ENCODE measurements at regions not wholly inside any gene's neighbourhood (a gene's known extent, or its start where the extent isn't known, plus 50 kb on each side); places are given as distances from the start of the nearest gene placed in this dataset.

- Mint-ChIP-seq H3K9me3 (no peaks in the 10 kb centered on the region), H3K36me3 (ENCODE audit: low read depth) (no peaks in the 10 kb centered on the region), H3K4me1 (ENCODE audit: low read depth) (no peaks in the 10 kb centered on the region), H3K4me3 (no peak overlapping the region), H3K27me3 (ENCODE audit: low read depth) (peaks cover 6% of the 10 kb centered on the region), H3K27ac (no peak overlapping the region)
- intact Hi-C loops (cut with micrococcal nuclease): loop anchor here (10.0 kb wide), 1 partner anchor 505 kb away; no protein-coding TSS in a partner anchor
- CTCF ChIA-PET: interaction anchor here (0.7 kb wide), 1 partner anchor 8 kb away, joined by 3 read pairs; no protein-coding TSS in a partner anchor
- no peak for DNase-seq
Observed at GRCh38 chr21:35929901-35930300, 130.4 kb downstream of the SETD4 start.

GRCh38 chr21:35927262-35927661, 133.1 kb downstream of the SETD4 start:
- no peak overlapping the region for H3K4me3 Mint-ChIP-seq
- no peak overlapping the region for H3K27ac Mint-ChIP-seq
- no peak for DNase-seq
- H3K9me3 Mint-ChIP-seq: no peaks in the 10 kb centered on the region
- peaks cover 10% of the 10 kb centered on the region for H3K27me3 Mint-ChIP-seq (ENCODE audit: low read depth)
- CTCF ChIA-PET: no interaction called here
- H3K36me3 Mint-ChIP-seq (ENCODE audit: low read depth): no peaks in the 10 kb centered on the region
- intact Hi-C loops (cut with micrococcal nuclease): no loop called here
- H3K4me1 Mint-ChIP-seq (ENCODE audit: low read depth): no peaks in the 10 kb centered on the region

- CTCF ChIA-PET: no interaction called here
- H3K27me3 Mint-ChIP-seq (ENCODE audit: low read depth): peaks cover 17% of the 10 kb centered on the region
- H3K27ac Mint-ChIP-seq: no peak overlapping the region
- intact Hi-C loops (cut with micrococcal nuclease): no loop called here
- H3K9me3 Mint-ChIP-seq: no peaks in the 10 kb centered on the region
- no peak overlapping the region for H3K4me3 Mint-ChIP-seq
- no peak for DNase-seq
- H3K4me1 Mint-ChIP-seq (ENCODE audit: low read depth): no peaks in the 10 kb centered on the region
- H3K36me3 Mint-ChIP-seq (ENCODE audit: low read depth): no peaks in the 10 kb centered on the region
Observed at GRCh38 chr21:35926003-35926740, 134.2 kb downstream of the SETD4 start.

GRCh38 chr21:35925497-35925896, 134.8 kb downstream of the SETD4 start:
- Mint-ChIP-seq H3K27me3 (ENCODE audit: low read depth) (peaks cover 20% of the 10 kb centered on the region), H3K9me3 (no peaks in the 10 kb centered on the region), H3K27ac (no peak overlapping the region), H3K4me3 (no peak overlapping the region), H3K36me3 (ENCODE audit: low read depth) (no peaks in the 10 kb centered on the region), H3K4me1 (ENCODE audit: low read depth) (no peaks in the 10 kb centered on the region)
- intact Hi-C loops (cut with micrococcal nuclease): no loop called here
- DNase-seq: no peak
- CTCF ChIA-PET: interaction anchor here (0.7 kb wide), 1 partner anchor 86 kb away, joined by 4 read pairs; no protein-coding TSS in a partner anchor

GRCh38 chr21:35924714-35925301, 135.5 kb downstream of the SETD4 start:
- Mint-ChIP-seq H3K4me1 (ENCODE audit: low read depth) (no peaks in the 10 kb centered on the region), H3K4me3 (no peak overlapping the region), H3K9me3 (no peaks in the 10 kb centered on the region), H3K27ac (no peak overlapping the region), H3K36me3 (ENCODE audit: low read depth) (no peaks in the 10 kb centered on the region), H3K27me3 (ENCODE audit: low read depth) (peaks cover 20% of the 10 kb centered on the region)
- CTCF ChIA-PET: interaction anchor here (0.6 to 0.7 kb wide), 2 partner anchors 78 to 85 kb away, joined by 3 to 4 read pairs; no protein-coding TSS in a partner anchor
- intact Hi-C loops (cut with micrococcal nuclease): no loop called here
- peak; percentile 33 for DNase-seq

GRCh38 chr21:35923971-35924370, 136.4 kb downstream of the SETD4 start:
- H3K27ac Mint-ChIP-seq: no peak overlapping the region
- DNase-seq: no peak

GRCh38 chr21:35922618-35923017, 137.7 kb downstream of the SETD4 start:
- Mint-ChIP-seq H3K4me3 (no peak overlapping the region), H3K9me3 (peaks cover 5% of the 10 kb centered on the region), H3K27me3 (ENCODE audit: low read depth) (peaks cover 25% of the 10 kb centered on the region), H3K27ac (no peak overlapping the region), H3K4me1 (ENCODE audit: low read depth) (no peaks in the 10 kb centered on the region), H3K36me3 (ENCODE audit: low read depth) (no peaks in the 10 kb centered on the region)
- CTCF ChIA-PET: no interaction called here
- no peak for DNase-seq
- intact Hi-C loops (cut with micrococcal nuclease): no loop called here

More at GRCh38 chr21:35923971-35924370, 136.4 kb downstream of the SETD4 start:
- CTCF ChIA-PET: no interaction called here
- Mint-ChIP-seq H3K27me3 (ENCODE audit: low read depth) (peaks cover 25% of the 10 kb centered on the region), H3K4me1 (ENCODE audit: low read depth) (no peaks in the 10 kb centered on the region), H3K36me3 (ENCODE audit: low read depth) (no peaks in the 10 kb centered on the region), H3K4me3 (no peak overlapping the region), H3K9me3 (peaks cover 5% of the 10 kb centered on the region)
- intact Hi-C loops (cut with micrococcal nuclease): no loop called here

GRCh38 chr21:35921471-35921870, 138.9 kb downstream of the SETD4 start:
- Mint-ChIP-seq H3K9me3 (peaks cover 5% of the 10 kb centered on the region), H3K27ac (no peak overlapping the region), H3K27me3 (ENCODE audit: low read depth) (peaks cover 25% of the 10 kb centered on the region), H3K36me3 (ENCODE audit: low read depth) (no peaks in the 10 kb centered on the region), H3K4me1 (ENCODE audit: low read depth) (no peaks in the 10 kb centered on the region), H3K4me3 (no peak overlapping the region)
- CTCF ChIA-PET: no interaction called here
- intact Hi-C loops (cut with micrococcal nuclease): no loop called here
- no peak for DNase-seq

- no peaks in the 10 kb centered on the region for H3K36me3 Mint-ChIP-seq (ENCODE audit: low read depth)
- intact Hi-C loops (cut with micrococcal nuclease): no loop called here
- H3K27ac Mint-ChIP-seq: no peak overlapping the region
- H3K4me3 Mint-ChIP-seq: no peak overlapping the region
- no peaks in the 10 kb centered on the region for H3K4me1 Mint-ChIP-seq (ENCODE audit: low read depth)
- CTCF ChIA-PET: interaction anchor here (0.6 kb wide), 1 partner anchor 80 kb away, joined by 3 read pairs; no protein-coding TSS in a partner anchor
- H3K9me3 Mint-ChIP-seq: peaks cover 8% of the 10 kb centered on the region
- DNase-seq: no peak
- H3K27me3 Mint-ChIP-seq (ENCODE audit: low read depth): peaks cover 21% of the 10 kb centered on the region
Observed at GRCh38 chr21:35920436-35920835, 139.9 kb downstream of the SETD4 start.

- CTCF ChIA-PET: interaction anchor here (0.6 to 1.3 kb wide), 2 partner anchors 18 to 111 kb away, joined by 7 read pairs; no protein-coding TSS in a partner anchor
- intact Hi-C loops (cut with micrococcal nuclease): no loop called here
- Mint-ChIP-seq H3K4me3 (no peak overlapping the region), H3K9me3 (peaks cover 11% of the 10 kb centered on the region), H3K36me3 (ENCODE audit: low read depth) (no peaks in the 10 kb centered on the region), H3K27me3 (ENCODE audit: low read depth) (peaks cover 8% of the 10 kb centered on the region), H3K27ac (no peak overlapping the region), H3K4me1 (ENCODE audit: low read depth) (no peaks in the 10 kb centered on the region)
- no peak for DNase-seq
Observed at GRCh38 chr21:35915030-35915429, 145.3 kb downstream of the SETD4 start.

- no peaks in the 10 kb centered on the region for H3K36me3 Mint-ChIP-seq (ENCODE audit: low read depth)
- CTCF ChIA-PET: no interaction called here
- peaks cover 3% of the 10 kb centered on the region for H3K27me3 Mint-ChIP-seq (ENCODE audit: low read depth)
- H3K27ac Mint-ChIP-seq: no peak overlapping the region
- no peaks in the 10 kb centered on the region for H3K4me1 Mint-ChIP-seq (ENCODE audit: low read depth)
- intact Hi-C loops (cut with micrococcal nuclease): no loop called here
- no peak overlapping the region for H3K4me3 Mint-ChIP-seq
- no peak for DNase-seq
- H3K9me3 Mint-ChIP-seq: peaks cover 6% of the 10 kb centered on the region
Observed at GRCh38 chr21:35911412-35912191, 148.7 kb downstream of the SETD4 start.

- DNase-seq: no peak
- H3K27ac Mint-ChIP-seq: no peak overlapping the region
- H3K36me3 Mint-ChIP-seq (ENCODE audit: low read depth): no peaks in the 10 kb centered on the region
- no peaks in the 10 kb centered on the region for H3K9me3 Mint-ChIP-seq
- intact Hi-C loops (cut with micrococcal nuclease): no loop called here
- H3K4me3 Mint-ChIP-seq: no peak overlapping the region
- peaks cover 3% of the 10 kb centered on the region for H3K27me3 Mint-ChIP-seq (ENCODE audit: low read depth)
- CTCF ChIA-PET: interaction anchor here (1.0 to 1.2 kb wide), 3 partner anchors 24 to 70 kb away, joined by 3 read pairs; no protein-coding TSS in a partner anchor
- H3K4me1 Mint-ChIP-seq (ENCODE audit: low read depth): no peaks in the 10 kb centered on the region
Observed at GRCh38 chr21:35909456-35910223, 150.7 kb downstream of the SETD4 start.
